C4-2B (cell line): ENCODE measurements at regions not wholly inside any gene's neighbourhood (a gene's known extent, or its start where the extent isn't known, plus 50 kb on each side); places are given as distances from the start of the nearest gene placed in this dataset.
"Not testable (repeated sequence)": the region's sequence is repeated elsewhere in the genome, so short reads cannot be mapped to it uniquely, and the experiment has no call there.

Experiments
- H3K27ac ChIP-seq: fragments of 450-650 bp; 2 replicates; pipeline ENCODE4 v1.5.1; 2017
- CTCF ChIP-seq: fragments of 450-650 bp; conservative IDR thresholded peaks from 2 replicates; pipeline ENCODE4 v1.5.1; 2017; ENCODE audit warnings: mild to moderate bottlenecking
- ZFX ChIP-seq: fragments of 450-650 bp; IDR thresholded peaks from 2 replicates; pipeline ENCODE4 v1.6.1; 2017

GRCh38 chr2:16908656-16909055 is 243.0 kb upstream of the CYRIA start:
- no peak overlapping the region for H3K27ac ChIP-seq
- TF ChIP-seq CTCF (no peak), ZFX (no peak)

- no peak overlapping the region for H3K27ac ChIP-seq
- TF ChIP-seq CTCF, result no peak
- TF ChIP-seq ZFX, result no peak
Observed at GRCh38 chr2:16907645-16908282, 242.1 kb upstream of the CYRIA start.

GRCh38 chr2:16905325-16905724 is 239.7 kb upstream of the CYRIA start:
- not testable (repeated sequence) for H3K27ac ChIP-seq

GRCh38 chr2:16900405-16901025 is 234.9 kb upstream of the CYRIA start:
- TF ChIP-seq ZFX (no peak), CTCF (peak; percentile 88)
- no peak overlapping the region for H3K27ac ChIP-seq

GRCh38 chr2:16899958-16900357 is 234.3 kb upstream of the CYRIA start:
- no peak overlapping the region for H3K27ac ChIP-seq
- TF ChIP-seq CTCF, result no peak
- TF ChIP-seq ZFX, result no peak

GRCh38 chr2:16890081-16890480 is 224.4 kb upstream of the CYRIA start:
- TF ChIP-seq CTCF, result no peak
- TF ChIP-seq ZFX, result no peak
- H3K27ac ChIP-seq, result no peak overlapping the region

- TF ChIP-seq ZFX, result no peak
- TF ChIP-seq CTCF, result no peak
Observed at GRCh38 chr2:16885027-16885426, 219.4 kb upstream of the CYRIA start.

GRCh38 chr2:16882706-16883105 is 217.1 kb upstream of the CYRIA start:
- TF ChIP-seq ZFX, result no peak
- no peak for TF ChIP-seq CTCF
- H3K27ac ChIP-seq, result no peak overlapping the region

More at GRCh38 chr2:16885027-16885426, 219.4 kb upstream of the CYRIA start:
- H3K27ac ChIP-seq, result no peak overlapping the region
